SK-N-SH (cell line): ENCODE measurements at regions not wholly inside any gene's neighbourhood (a gene's known extent, or its start where the extent isn't known, plus 50 kb on each side); places are given as distances from the start of the nearest gene placed in this dataset.
A peak's percentile ranks its signal among the peaks of the same experiment; 100 is the strongest.

Source experiments
- CTCF ChIA-PET: fragments of 300-600, 350-600 bp; formaldehyde crosslinking; extraction: SDS; loops from one replicate; lab custom pipeline; 2021; lab: Yijun Ruan, JAX
- POLR2A ChIA-PET: fragments of 350-600 bp; sonication (Branson Sonifier 250); formaldehyde crosslinking; extraction: SDS; loops from one replicate; lab custom pipeline; 2020; ENCODE audit warnings: antibody characterized with exemption, inconsistent platforms; lab: Yijun Ruan, JAX
- DNase-seq: peaks from one replicate; pipeline ENCODE4 v3.0.0; 2012
- H2AFZ ChIP-seq: fragments of 200-600 bp; sonication (generic); 2 replicates; pipeline ENCODE4 v1.8.1; 2016; ENCODE audit warnings: antibody characterized with exemption, mild to moderate bottlenecking, low read depth
- H3F3A ChIP-seq: fragments of 200-600 bp; sonication (generic); replicated peaks from 2 replicates; pipeline ENCODE3; 2016; ENCODE audit warnings: antibody characterized with exemption, mild to moderate bottlenecking; ENCODE audit not compliant: insufficient read depth
- H3K27ac ChIP-seq, 2 experiments: fragments of 200-500 bp in 1 of 2; fragments of 200-600 bp in 1 of 2; sonication (Bioruptor generic) in 1 of 2; sonication (generic), shearing (Covaris generic) in 1 of 2; 2 replicates each; pipeline versions ENCODE4 v1.5.1 to v1.6.1; 2014 to 2016; ENCODE audit warnings: low read depth in 2 of 2, inconsistent platforms in 1 of 2, low read length in 1 of 2, mild to moderate bottlenecking in 1 of 2, mixed read lengths in 1 of 2
- H3K27me3 ChIP-seq: fragments of 200-600 bp; sonication (generic), shearing (Covaris generic); 2 replicates; pipeline ENCODE4 v1.6.1; 2016; ENCODE audit warnings: mixed run types; ENCODE audit not compliant: insufficient read depth
- H3K36me3 ChIP-seq, 2 experiments: fragments of 200-500 bp in 1 of 2; fragments of 200-600 bp in 1 of 2; sonication (Bioruptor generic) in 1 of 2; sonication (generic) in 1 of 2; replicated peaks in 1 of 2; 2 replicates each; pipeline versions ENCODE3 to v1.5.1; 2014 to 2016; ENCODE audit warnings: low read length in 1 of 2, mild to moderate bottlenecking in 1 of 2; ENCODE audit not compliant: insufficient read depth in 2 of 2, control insufficient read depth in 1 of 2
- H3K4me1 ChIP-seq, 2 experiments: fragments of 200-500 bp in 1 of 2; fragments of 200-600 bp in 1 of 2; sonication (Bioruptor generic) in 1 of 2; sonication (generic), shearing (Covaris generic) in 1 of 2; 2 replicates each; pipeline versions ENCODE4 v1.5.1 to v1.6.1; 2014 to 2016; ENCODE audit warnings: low read depth in 1 of 2, low read length in 1 of 2, mixed run types in 1 of 2; ENCODE audit not compliant: insufficient read depth in 2 of 2, control insufficient read depth in 1 of 2
- H3K4me2 ChIP-seq: fragments of 200-600 bp; sonication (generic), shearing (Covaris generic); 2 replicates; pipeline ENCODE4 v1.6.1; 2017; ENCODE audit warnings: mixed run types
- H3K4me3 ChIP-seq, 2 experiments: fragments of 200-500 bp in 1 of 2; fragments of 200-600 bp in 1 of 2; sonication (Bioruptor generic) in 1 of 2; sonication (generic), shearing (Covaris generic) in 1 of 2; 2 replicates each; pipeline versions ENCODE4 v1.5.1 to v1.8.1; 2014 to 2016; ENCODE audit warnings: low read depth in 2 of 2, inconsistent platforms in 1 of 2, low read length in 1 of 2, mild to moderate bottlenecking in 1 of 2, mixed read lengths in 1 of 2, moderate library complexity in 1 of 2
- H3K79me2 ChIP-seq: fragments of 200-600 bp; sonication (generic); 2 replicates; pipeline ENCODE4 v1.8.1; 2017; ENCODE audit warnings: mild to moderate bottlenecking; ENCODE audit not compliant: insufficient read depth
- H3K9ac ChIP-seq: fragments of 200-600 bp; sonication (generic); 2 replicates; pipeline ENCODE4 v1.6.1; 2017; ENCODE audit warnings: mixed run types
- H3K9me2 ChIP-seq: fragments of 200-600 bp; sonication (generic); 2 replicates; pipeline ENCODE4 v1.6.1; 2017; ENCODE audit warnings: mixed run types
- H3K9me3 ChIP-seq: fragments of 200-600 bp; sonication (generic); 2 replicates; pipeline ENCODE4 v1.6.1; 2017; ENCODE audit warnings: mixed run types, mild to moderate bottlenecking, moderate library complexity
- H4K20me1 ChIP-seq: fragments of 200-600 bp; sonication (generic); 2 replicates; pipeline ENCODE4 v1.6.1; 2017; ENCODE audit warnings: mild to moderate bottlenecking, mixed run types; ENCODE audit not compliant: insufficient read depth
- CHD2 ChIP-seq: fragments of 150-350 bp; IDR thresholded peaks from 2 replicates; pipeline ENCODE4 v1.6.1; 2018; ENCODE audit warnings: low read length; ENCODE audit not compliant: partially characterized antibody
- EP300 ChIP-seq, 2 experiments: IDR thresholded peaks; 2 replicates each; pipeline versions ENCODE4 v1.4.0 to v1.6.1; 2012; ENCODE audit warnings: borderline replicate concordance in 1 of 2, low read depth in 1 of 2, low read length in 1 of 2
- GATA2 ChIP-seq: sonication (generic); formaldehyde crosslinking; IDR thresholded peaks from 2 replicates; pipeline ENCODE4 v1.5.0; 2020; ENCODE audit warnings: mild to moderate bottlenecking, missing genetic modification reagents
- MEF2A ChIP-seq: IDR thresholded peaks from 2 replicates; pipeline ENCODE4 v1.4.0; 2012; ENCODE audit warnings: low read depth, borderline replicate concordance
- MXI1 ChIP-seq: IDR thresholded peaks from 2 replicates; pipeline ENCODE4 v1.6.1; 2012; ENCODE audit warnings: mild to moderate bottlenecking, low read depth, low read length, improper control_type of control experiment
- NFIC ChIP-seq: IDR thresholded peaks from 2 replicates; pipeline ENCODE4 v1.4.0; 2012; ENCODE audit warnings: borderline replicate concordance
- RCOR1 ChIP-seq: fragments of 150-350 bp; IDR thresholded peaks from 2 replicates; pipeline ENCODE4 v1.6.1; 2017; ENCODE audit warnings: antibody characterized with exemption, low read length
- TCF12 ChIP-seq: IDR thresholded peaks from 2 replicates; pipeline ENCODE4 v1.4.0; 2012
- WGBS: methylation state at CpG from one replicate; pipeline ENCODE4 v1.1.6; 2017; ENCODE audit warnings: low lambda C conversion rate; 5-methylcytosine and 5-hydroxymethylcytosine counted together
- TF ChIP-seq, protein P1 (sequence below): IDR thresholded peaks from 2 replicates; pipeline ENCODE4 v1.4.0; 2012; ENCODE audit warnings: low read depth
- TF ChIP-seq, protein P2 (sequence below): IDR thresholded peaks from 2 replicates; pipeline ENCODE4 v1.6.1; 2012; ENCODE audit warnings: mild to moderate bottlenecking, low read depth, low read length, moderate library complexity
- TF ChIP-seq, protein P3 (sequence below): fragments of 150-350 bp; IDR thresholded peaks from 2 replicates; pipeline ENCODE4 v1.6.1; 2017; ENCODE audit warnings: antibody characterized with exemption, low read length, low read depth, borderline replicate concordance

DNA sequence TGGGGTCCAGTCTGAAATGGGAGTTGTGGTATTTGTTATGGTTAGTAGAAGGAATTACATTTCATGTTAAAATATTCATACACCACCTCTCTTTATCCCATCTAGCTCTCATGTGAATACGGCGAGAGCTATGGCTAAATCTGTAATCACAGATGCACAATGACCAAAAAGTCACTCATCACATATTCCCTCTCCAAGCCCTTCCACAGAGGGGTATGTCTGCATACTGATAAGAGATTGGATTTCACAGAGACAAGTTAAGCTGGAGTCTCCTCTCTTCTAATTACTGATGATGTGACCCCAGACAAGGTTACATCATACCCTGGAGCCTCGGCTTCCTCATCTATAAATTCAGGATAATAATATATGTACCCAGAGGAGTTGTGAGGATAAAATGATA is 237.8 kb upstream of the RHOBTB1 start:
- no peaks in the 10 kb centered on the region; a peak in 1 of 4 replicates for H3K4me1 ChIP-seq
- CTCF ChIA-PET = interaction anchor here (2.3 kb wide), 1 partner anchor 9 kb away, joined by 8 read pairs; no protein-coding TSS in a partner anchor
- H3K27me3 ChIP-seq = no peaks in the 10 kb centered on the region
- no peaks in the 10 kb centered on the region for H4K20me1 ChIP-seq
- H3K27ac ChIP-seq = no peak overlapping the region
- no peak overlapping the region for H3K9ac ChIP-seq
- 57% methylated on average over 3 of the region's 3 CpGs for WGBS
- DNase-seq = no peak
- no peaks in the 10 kb centered on the region for H3K79me2 ChIP-seq
- POLR2A ChIA-PET = no interaction called here
- H2AFZ ChIP-seq = no peak overlapping the region
- no peak overlapping the region for H3K4me3 ChIP-seq
- no peak overlapping the region for H3K4me2 ChIP-seq
- no peaks in the 10 kb centered on the region for H3K9me2 ChIP-seq
- H3K36me3 ChIP-seq = no peaks in the 10 kb centered on the region
- H3F3A ChIP-seq = no peaks in the 10 kb centered on the region
- no peak for TF ChIP-seq RCOR1
- H3K9me3 ChIP-seq = no peaks in the 10 kb centered on the region

DNA sequence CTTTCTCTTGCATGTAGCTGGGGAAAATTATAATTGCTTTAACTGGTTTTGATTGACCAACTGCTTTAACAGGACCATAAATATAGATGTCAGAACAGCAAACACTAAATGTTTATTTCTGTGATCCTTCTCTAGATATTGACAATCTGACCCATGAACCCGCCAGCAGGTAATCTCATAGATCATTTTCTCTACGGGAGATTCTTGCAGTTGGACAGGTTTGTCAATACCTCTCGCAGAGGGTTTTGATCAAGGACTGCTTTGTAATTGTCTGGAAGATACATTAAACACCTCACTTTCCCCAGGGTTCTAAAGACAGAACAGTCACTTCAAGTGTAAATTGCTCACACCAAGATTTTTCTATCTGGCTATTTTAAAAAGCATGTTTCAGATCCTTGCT is 235.8 kb upstream of the RHOBTB1 start:
- CTCF ChIA-PET = interaction anchor here (1.4 kb wide), 1 partner anchor 10 kb away, joined by 5 read pairs; no protein-coding TSS in a partner anchor

DNA sequence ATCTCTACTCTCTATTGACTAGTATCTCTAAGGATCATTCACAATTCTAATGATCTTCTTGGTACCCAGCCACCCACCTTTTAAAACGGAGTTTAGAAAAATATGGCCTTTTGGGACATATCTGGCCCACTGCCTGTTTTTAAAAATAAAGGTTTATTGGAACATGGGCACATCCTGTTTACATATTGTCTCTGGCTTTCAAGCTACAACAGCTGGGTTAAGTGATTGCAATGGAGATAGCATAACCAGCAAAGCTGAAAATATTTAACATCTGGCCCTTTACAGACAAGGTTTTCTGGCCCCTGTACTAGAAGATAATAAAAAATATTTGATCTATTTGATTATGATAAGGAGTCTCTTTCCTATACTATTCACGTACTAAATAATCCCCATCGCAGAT is 232.4 kb upstream of the RHOBTB1 start:
- Histone ChIP-seq H3K4me3 (no peak overlapping the region), H3K9me3 (no peaks in the 10 kb centered on the region), H3K4me1 (peaks cover 0 to 5% of the 10 kb centered on the region in 2 experiments; a peak in 2 of 4 replicates), H3K27me3 (no peaks in the 10 kb centered on the region), H2AFZ (no peak overlapping the region), H4K20me1 (no peaks in the 10 kb centered on the region), H3F3A (no peaks in the 10 kb centered on the region), H3K9ac (no peak overlapping the region), H3K79me2 (no peaks in the 10 kb centered on the region), H3K27ac (peak overlapping the region in 1 of 2 experiments; percentile 74; a peak in 2 of 4 replicates), H3K9me2 (no peaks in the 10 kb centered on the region), H3K36me3 (no peaks in the 10 kb centered on the region), H3K4me2 (no peak overlapping the region)
- ChIA-PET POLR2A (no interaction called here), CTCF (interaction anchor here (1.3 to 2.2 kb wide), 2 partner anchors 19 to 36 kb away, joined by 5 to 6 read pairs; no protein-coding TSS in a partner anchor)
- TF ChIP-seq MEF2A (no peak), TCF12 (no peak), MXI1 (no peak), CHD2 (no peak), NFIC (no peak), GATA2 (peak; percentile 28; the same call in 1 of the 2 replicates), EP300 (IDR thresholded peaks at IDR 0.05; ENCODE audit: borderline replicate concordance in 1 of 2, low read depth in 1 of 2, low read length in 1 of 2) (peak in 1 of 2 experiments; percentile 41; a peak in 1 of 4 replicates)
- TF ChIP-seq, protein P1, sequence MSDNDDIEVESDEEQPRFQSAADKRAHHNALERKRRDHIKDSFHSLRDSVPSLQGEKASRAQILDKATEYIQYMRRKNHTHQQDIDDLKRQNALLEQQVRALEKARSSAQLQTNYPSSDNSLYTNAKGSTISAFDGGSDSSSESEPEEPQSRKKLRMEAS = no peak
- TF ChIP-seq, protein P2, sequence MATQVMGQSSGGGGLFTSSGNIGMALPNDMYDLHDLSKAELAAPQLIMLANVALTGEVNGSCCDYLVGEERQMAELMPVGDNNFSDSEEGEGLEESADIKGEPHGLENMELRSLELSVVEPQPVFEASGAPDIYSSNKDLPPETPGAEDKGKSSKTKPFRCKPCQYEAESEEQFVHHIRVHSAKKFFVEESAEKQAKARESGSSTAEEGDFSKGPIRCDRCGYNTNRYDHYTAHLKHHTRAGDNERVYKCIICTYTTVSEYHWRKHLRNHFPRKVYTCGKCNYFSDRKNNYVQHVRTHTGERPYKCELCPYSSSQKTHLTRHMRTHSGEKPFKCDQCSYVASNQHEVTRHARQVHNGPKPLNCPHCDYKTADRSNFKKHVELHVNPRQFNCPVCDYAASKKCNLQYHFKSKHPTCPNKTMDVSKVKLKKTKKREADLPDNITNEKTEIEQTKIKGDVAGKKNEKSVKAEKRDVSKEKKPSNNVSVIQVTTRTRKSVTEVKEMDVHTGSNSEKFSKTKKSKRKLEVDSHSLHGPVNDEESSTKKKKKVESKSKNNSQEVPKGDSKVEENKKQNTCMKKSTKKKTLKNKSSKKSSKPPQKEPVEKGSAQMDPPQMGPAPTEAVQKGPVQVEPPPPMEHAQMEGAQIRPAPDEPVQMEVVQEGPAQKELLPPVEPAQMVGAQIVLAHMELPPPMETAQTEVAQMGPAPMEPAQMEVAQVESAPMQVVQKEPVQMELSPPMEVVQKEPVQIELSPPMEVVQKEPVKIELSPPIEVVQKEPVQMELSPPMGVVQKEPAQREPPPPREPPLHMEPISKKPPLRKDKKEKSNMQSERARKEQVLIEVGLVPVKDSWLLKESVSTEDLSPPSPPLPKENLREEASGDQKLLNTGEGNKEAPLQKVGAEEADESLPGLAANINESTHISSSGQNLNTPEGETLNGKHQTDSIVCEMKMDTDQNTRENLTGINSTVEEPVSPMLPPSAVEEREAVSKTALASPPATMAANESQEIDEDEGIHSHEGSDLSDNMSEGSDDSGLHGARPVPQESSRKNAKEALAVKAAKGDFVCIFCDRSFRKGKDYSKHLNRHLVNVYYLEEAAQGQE = no peak
- 61% methylated on average over 3 of the region's 3 CpGs for WGBS
- no peak for DNase-seq

More for the DNA sequence above, 235.8 kb upstream of the RHOBTB1 start:
- WGBS = 69% methylated on average over 3 of the region's 3 CpGs
- no peaks in the 10 kb centered on the region for H3K79me2 ChIP-seq
- no peak overlapping the region for H3K4me2 ChIP-seq
- no peaks in the 10 kb centered on the region for H3F3A ChIP-seq
- TF ChIP-seq, protein P3, sequence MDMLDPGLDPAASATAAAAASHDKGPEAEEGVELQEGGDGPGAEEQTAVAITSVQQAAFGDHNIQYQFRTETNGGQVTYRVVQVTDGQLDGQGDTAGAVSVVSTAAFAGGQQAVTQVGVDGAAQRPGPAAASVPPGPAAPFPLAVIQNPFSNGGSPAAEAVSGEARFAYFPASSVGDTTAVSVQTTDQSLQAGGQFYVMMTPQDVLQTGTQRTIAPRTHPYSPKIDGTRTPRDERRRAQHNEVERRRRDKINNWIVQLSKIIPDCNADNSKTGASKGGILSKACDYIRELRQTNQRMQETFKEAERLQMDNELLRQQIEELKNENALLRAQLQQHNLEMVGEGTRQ = no peak
- H3K36me3 ChIP-seq = no peaks in the 10 kb centered on the region
- H4K20me1 ChIP-seq = no peaks in the 10 kb centered on the region
- H3K9me3 ChIP-seq = no peaks in the 10 kb centered on the region
- no peaks in the 10 kb centered on the region for H3K27me3 ChIP-seq
- DNase-seq = no peak
- no peaks in the 10 kb centered on the region for H3K9me2 ChIP-seq
- no peak overlapping the region for H3K27ac ChIP-seq
- H3K9ac ChIP-seq = no peak overlapping the region
- H3K4me3 ChIP-seq = no peak overlapping the region
- H2AFZ ChIP-seq = no peak overlapping the region
- POLR2A ChIA-PET = no interaction called here
- H3K4me1 ChIP-seq = peaks cover 0 to 5% of the 10 kb centered on the region in 2 experiments; a peak in 2 of 4 replicates
